ENCODE measurements at regions not wholly inside any gene's neighbourhood (a gene's known extent, or its start where the extent isn't known, plus 50 kb on each side); places are given as distances from the start of the nearest gene placed in this dataset.

GRCh38 chr3:171971919-171972514, 67.4 kb upstream of the FNDC3B start:
- TF ChIP-seq CTCF (IDR thresholded peaks at IDR 0.05): no peak
- no peak for TF ChIP-seq POLR2A (IDR thresholded peaks at IDR 0.05)

Measured in Peyer's patch (tissue), 4 donors.